ENCODE measurements at regions not wholly inside any gene's neighbourhood (a gene's known extent, or its start where the extent isn't known, plus 50 kb on each side); places are given as distances from the start of the nearest gene placed in this dataset.

GRCh38 chr12:84361651-84362551 is 550.7 kb downstream of the SLC6A15 start:
- DNase-seq: no peak

- DNase-seq: no peak
These were observed 555.3 kb downstream of the SLC6A15 start for GRCh38 chr12:84357314-84357713.

DNA sequence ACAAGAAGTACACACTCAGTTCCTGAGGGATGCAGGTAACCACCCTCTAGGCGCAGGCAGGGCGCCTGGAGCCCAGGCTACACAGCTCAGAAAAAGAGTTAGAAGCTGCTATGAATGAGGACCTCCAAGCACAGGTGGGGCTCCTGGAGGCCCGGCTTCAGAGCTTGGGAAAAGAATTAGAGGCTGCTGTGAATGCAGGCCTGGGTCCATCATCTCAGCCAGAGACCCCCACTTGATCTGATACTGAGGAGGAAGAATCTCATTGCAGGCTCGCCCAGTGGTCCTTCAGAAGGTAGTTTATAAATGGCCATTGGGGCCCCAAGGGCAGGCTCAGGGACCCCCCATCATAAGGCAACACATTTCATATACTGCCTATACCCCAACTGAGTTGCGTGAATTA is 556.4 kb downstream of the SLC6A15 start:
- no peak for DNase-seq

GRCh38 chr12:84355561-84355960 is 557.0 kb downstream of the SLC6A15 start:
- no peak for DNase-seq

DNA sequence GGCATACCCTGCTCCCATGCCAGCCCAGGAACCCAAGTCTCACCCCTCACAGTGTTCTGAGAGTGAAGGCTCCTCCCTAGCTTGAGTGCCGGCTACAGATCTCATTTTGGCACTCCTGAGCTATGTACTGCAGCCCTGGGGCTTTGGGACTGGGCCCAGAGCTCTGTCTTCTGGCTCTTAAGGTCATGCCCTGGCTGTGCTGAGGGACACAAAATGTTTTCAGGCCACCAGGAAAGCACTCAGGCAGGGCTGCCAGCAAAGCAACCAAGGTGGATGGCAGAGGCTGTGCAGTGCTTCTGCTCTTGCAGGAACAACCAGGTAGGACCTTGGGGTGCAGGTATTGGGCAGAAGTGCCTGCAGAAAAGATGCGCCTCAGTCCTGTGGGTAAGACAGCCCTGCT is 564.0 kb downstream of the SLC6A15 start:
- DNase-seq: no peak

- DNase-seq: no peak
These were observed 571.0 kb downstream of the SLC6A15 start for GRCh38 chr12:84341467-84342193.

DNA sequence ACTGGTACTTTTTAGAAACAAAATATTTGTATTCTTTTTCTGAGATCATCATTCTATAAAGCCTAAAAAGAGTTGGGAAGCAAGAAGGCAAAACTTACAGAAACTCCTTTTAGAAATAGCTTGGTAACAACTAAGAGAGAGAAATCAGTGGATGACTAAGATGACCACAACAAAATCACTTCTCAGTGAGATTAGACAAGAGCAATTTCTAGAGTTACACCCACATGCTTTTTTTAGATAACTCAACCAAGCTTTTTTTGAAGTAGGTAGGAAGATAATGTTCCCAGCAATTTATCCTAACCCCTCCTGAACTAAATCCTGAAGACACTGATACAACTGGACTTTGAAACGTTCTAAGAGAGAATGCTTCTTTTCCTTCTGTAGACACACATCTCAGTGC is 576.4 kb downstream of the SLC6A15 start:
- DNase-seq: no peak

DNA sequence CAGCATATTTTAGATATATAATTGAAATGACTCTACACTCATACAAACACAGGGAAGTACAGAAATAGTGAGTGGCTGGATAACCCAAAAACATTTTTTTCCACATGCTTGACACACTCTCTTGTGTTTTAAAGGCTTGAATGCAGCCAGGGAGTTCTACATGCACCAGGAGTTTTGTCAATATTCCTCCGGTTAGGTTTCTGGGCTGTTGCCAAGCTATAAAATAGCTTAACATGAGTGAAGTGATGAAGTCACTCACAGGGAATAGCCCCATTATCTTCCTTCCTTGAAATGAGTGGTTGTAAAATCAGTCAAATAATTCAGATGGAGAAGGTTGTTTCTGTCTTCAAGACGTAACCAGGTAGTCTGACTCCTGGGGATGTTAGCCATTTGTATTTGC is 582.7 kb downstream of the SLC6A15 start:
- no peak for DNase-seq

GRCh38 chr12:84315926-84316325 is 596.7 kb downstream of the SLC6A15 start:
- DNase-seq: no peak

DNA sequence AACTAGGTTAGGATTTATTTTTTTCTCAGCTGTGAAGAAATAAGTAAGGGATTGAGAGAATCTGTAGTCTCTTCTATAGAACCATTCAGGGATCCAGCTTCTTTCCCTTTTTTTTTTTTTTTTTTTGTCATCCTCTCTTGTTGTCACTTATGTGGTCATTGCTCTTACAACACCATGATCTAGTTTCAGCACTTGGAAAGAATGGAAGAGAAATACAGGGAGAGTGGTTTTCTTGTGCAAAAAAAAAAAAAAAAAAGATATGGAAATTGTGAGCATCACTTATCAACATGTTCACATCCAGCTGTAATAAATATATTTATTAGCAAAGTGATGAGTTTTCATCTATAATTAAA is 599.3 kb downstream of the SLC6A15 start:
- DNase-seq: no peak

- no peak for DNase-seq
These were observed 604.4 kb downstream of the SLC6A15 start for GRCh38 chr12:84308211-84308610.

DNA sequence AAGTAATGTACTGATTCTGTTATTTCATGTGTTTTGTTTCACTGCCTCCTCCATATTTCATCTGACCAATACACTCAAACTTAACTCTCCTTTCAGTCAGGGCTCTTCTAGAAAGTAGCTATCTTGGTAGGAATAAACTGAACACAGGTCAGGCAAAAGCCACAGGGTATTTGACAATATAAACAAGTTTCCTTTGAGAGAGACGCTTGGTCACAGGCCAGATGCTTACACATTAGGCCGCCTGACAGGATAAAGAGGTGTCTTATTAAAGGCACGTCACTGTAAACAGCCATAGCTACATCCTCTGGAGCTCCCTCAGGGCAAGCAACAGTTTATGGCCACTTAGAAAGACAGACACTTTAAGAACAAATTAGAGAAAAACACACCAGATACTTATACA is 607.5 kb downstream of the SLC6A15 start:
- no peak for DNase-seq

DNA sequence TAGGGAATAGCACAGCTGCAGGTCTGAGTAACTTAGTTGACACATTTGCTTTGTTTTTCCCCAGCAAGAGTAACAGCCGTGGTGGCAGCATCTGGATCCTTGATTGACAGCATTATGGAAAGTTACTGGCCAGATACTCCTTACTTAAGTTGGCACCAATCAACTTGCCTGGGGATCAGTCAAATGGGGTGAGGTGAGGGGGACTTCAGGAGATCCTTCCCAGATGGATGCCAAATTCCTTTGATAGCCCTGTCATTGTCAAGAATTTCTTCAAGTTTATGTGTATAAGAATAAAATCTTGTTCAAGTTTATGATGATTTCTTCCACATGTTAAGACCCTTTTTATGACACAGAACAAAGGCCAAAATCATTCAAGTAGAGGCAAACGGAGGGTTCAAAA is 618.4 kb downstream of the SLC6A15 start:
- no peak for DNase-seq

DNA sequence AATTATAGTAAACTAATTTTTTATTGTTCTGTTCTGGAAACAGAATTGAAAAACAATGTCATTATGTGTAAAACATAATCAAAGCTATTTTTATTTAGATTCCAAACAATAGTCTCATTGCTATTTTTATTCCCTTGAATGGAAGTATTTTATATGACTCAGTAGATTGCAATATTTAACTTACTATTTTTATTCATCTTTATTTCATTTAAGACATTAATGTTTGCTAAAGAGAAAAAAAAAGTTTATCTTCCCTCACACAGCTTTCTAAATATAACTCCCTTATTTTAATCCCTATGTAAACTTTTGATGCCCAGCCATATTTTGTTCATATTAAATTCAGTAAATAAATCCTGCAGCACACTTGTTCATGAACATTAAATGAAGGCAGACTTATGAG is 622.4 kb downstream of the SLC6A15 start:
- DNase-seq: no peak

DNA sequence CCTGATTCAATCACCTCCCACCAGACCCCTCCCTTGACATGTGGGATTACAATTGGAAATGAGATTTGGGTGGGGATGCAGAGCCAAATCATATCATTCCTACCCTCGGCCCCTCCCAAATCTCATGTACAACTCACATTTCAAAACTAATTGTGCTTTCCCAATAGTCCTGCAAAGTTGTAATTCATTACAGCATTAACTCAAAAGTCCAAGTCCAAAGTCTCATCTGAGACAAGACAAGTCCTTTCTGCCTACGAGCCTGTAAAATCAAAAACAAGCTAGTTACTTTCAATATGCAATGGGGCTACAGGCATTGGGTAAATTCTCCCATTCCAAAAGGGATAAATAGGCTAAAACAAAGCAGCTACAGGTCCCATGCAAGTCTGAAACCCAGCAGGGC is 634.6 kb downstream of the SLC6A15 start:
- DNase-seq: no peak

GRCh38 chr12:84276215-84276614 is 636.4 kb downstream of the SLC6A15 start:
- DNase-seq: no peak

- no peak for DNase-seq
These were observed 640.3 kb downstream of the SLC6A15 start for GRCh38 chr12:84272324-84272723.

DNA sequence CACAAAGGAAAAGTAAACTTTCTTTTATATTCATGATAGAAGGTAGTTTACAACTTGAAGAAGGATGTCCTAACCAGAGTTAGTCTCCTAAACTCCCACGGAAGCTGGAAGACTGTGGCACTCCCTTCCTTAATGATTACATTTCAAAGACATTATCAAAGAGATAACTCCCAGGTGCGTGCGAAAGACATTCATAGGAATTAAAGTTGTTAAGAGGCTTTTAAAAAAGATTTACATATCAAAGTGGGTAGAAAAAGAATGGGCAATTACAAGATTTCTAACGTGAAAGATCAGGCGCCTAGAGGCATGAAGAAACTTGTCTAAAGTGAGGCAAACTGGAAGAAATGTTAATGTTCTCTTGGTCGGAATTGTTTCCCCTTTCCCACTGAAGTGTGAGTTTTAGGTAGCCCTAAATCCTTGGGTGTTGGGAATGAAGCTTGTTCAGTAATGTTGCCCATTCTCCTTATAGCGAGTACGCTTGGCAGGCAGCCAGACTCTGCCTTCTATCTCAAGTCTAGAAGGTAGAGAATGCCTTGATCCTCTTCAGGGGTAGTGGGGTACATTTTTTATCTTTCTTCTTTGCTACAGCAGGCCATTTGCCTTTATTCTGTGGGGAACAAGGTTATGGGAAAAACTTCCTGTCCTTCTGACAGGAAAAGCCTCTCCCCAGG is 642.0 kb downstream of the SLC6A15 start:
- DNase-seq: no peak

DNA sequence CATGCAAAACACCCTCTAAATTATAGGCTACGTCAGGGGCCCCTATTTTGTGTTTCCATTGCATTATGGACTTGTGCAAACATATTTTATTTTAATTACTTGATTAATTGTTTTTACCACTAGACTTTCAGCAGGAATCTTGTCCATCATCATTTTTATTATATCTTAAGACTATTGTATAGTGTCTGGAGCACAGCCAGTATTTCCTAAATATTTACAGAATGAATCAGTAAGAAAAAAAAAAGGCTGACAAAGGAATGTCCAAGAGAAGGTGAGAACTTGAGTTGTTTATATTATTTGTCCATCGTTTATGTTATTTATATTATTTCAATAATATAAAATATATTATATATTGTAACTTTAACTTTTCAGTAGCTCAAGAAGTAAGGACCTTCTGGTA is 664.7 kb downstream of the SLC6A15 start:
- no peak for DNase-seq

- no peak for DNase-seq
These were observed 668.9 kb downstream of the SLC6A15 start for GRCh38 chr12:84243686-84244085.

- DNase-seq: no peak
These were observed 689.8 kb downstream of the SLC6A15 start for GRCh38 chr12:84222841-84223240.

- no peak for DNase-seq
These were observed 694.2 kb downstream of the SLC6A15 start for GRCh38 chr12:84218406-84218805.

- DNase-seq: no peak
These were observed 710.6 kb downstream of the SLC6A15 start for GRCh38 chr12:84201976-84202375.

Measured in stimulated activated CD4-positive, alpha-beta T cell treated with anti-CD3 and anti-CD28 coated beads, Interleukin-4, amount 100 ng/mL, for 24 hours (primary cell).